Naive B cell (primary cell): ENCODE measurements at regions not wholly inside any gene's neighbourhood (a gene's known extent, or its start where the extent isn't known, plus 50 kb on each side); places are given as distances from the start of the nearest gene placed in this dataset.

ENCODE experiments used
- ATAC-seq, 2 donors: fragments of 150-1000 bp; cut with Tn5 transposase; 2 replicates each; pipeline ENCODE4 v1.10.0; 2021; ENCODE audit warnings: low read depth in 2 of 2, mild to moderate bottlenecking in 2 of 2, moderate library complexity in 2 of 2
- DNase-seq: peaks from one replicate; pipeline ENCODE4 v3.0.0; 2022
- H3K27ac Mint-ChIP-seq, 6 donors: one replicate each; pipeline ENCODE4 v1.8.0; 2020 to 2022; ENCODE audit warnings: mild to moderate bottlenecking in 6 of 6, mixed read lengths in 6 of 6, moderate library complexity in 5 of 6, inconsistent platforms in 2 of 6
- H3K27me3 Mint-ChIP-seq, 3 donors: one replicate each; pipeline ENCODE4 v1.8.0; 2021 to 2022; ENCODE audit warnings: mixed read lengths in 3 of 3, mild to moderate bottlenecking in 1 of 3
- H3K36me3 Mint-ChIP-seq, 2 donors: one replicate each; pipeline ENCODE4 v1.8.0; 2020 to 2022; ENCODE audit warnings: mixed read lengths in 2 of 2, inconsistent platforms in 1 of 2, mild to moderate bottlenecking in 1 of 2
- H3K4me1 Mint-ChIP-seq, 3 donors: one replicate each; pipeline ENCODE4 v1.8.0; 2020 to 2022; ENCODE audit warnings: mixed read lengths in 3 of 3, inconsistent platforms in 1 of 3, mild to moderate bottlenecking in 1 of 3, moderate library complexity in 1 of 3
- H3K4me3 Mint-ChIP-seq, 8 donors: one replicate each; pipeline ENCODE4 v1.8.0; 2020 to 2022; ENCODE audit warnings: mild to moderate bottlenecking in 8 of 8, mixed read lengths in 8 of 8, moderate library complexity in 8 of 8, inconsistent platforms in 2 of 8
- H3K9me3 Mint-ChIP-seq, 7 donors: one replicate each; pipeline ENCODE4 v1.8.0; 2020 to 2022; ENCODE audit warnings: mixed read lengths in 7 of 7, mild to moderate bottlenecking in 5 of 7, inconsistent platforms in 2 of 7, moderate library complexity in 1 of 7

- Mint-ChIP-seq H3K4me3 (no peak overlapping the region), H3K36me3 (no peaks in the 10 kb centered on the region), H3K4me1 (peaks cover 7 to 15% (median 8%) of the 10 kb centered on the region in 3 donors), H3K27ac (peak overlapping the region in 2 of 6 donors; percentile 13 to 22), H3K27me3 (peaks cover 0 to 4% (median 0%) of the 10 kb centered on the region in 3 donors), H3K9me3 (peaks cover 0 to 5% (median 1%) of the 10 kb centered on the region in 7 donors)
- ATAC-seq: no peak
- DNase-seq: no peak
Measured at GRCh38 chr10:98332623-98333269, 64.8 kb upstream of the LOXL4 start.

GRCh38 chr10:98331885-98332284, 63.9 kb upstream of the LOXL4 start:
- Mint-ChIP-seq H3K36me3 (no peaks in the 10 kb centered on the region), H3K27me3 (peaks cover 0 to 6% (median 6%) of the 10 kb centered on the region in 3 donors), H3K27ac (peak overlapping the region in 1 of 6 donors; percentile 24), H3K4me1 (peaks cover 7 to 11% (median 8%) of the 10 kb centered on the region in 3 donors), H3K9me3 (peaks cover 0 to 5% (median 1%) of the 10 kb centered on the region in 7 donors), H3K4me3 (no peak overlapping the region)
- no peak for DNase-seq
- no peak for ATAC-seq

GRCh38 chr10:98330987-98331386, 63.0 kb upstream of the LOXL4 start:
- peaks cover 0 to 12% (median 12%) of the 10 kb centered on the region in 3 donors for H3K27me3 Mint-ChIP-seq
- ATAC-seq: no peak

DNA sequence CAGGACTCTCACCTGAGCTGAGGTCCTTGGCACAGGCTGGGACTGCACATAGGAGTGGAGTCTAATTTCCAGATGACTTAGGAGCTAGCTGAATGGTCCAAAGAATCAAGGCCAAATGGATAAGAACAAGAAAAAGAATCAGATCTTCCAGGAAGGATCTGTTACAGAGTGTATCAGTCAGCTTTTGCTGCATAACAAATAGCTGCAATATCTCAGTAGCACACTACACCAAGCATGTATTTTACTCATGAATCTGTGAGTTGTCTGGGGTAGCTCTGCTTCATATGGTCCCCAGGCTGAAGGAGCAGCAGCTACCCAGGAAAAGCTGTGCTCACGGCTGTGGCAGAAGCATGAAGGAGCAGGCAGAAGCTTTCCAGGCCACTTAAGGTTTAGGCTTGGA, 60.6 kb upstream of the LOXL4 start:
- H3K27me3 Mint-ChIP-seq: peaks cover 0 to 12% (median 12%) of the 10 kb centered on the region in 3 donors
- H3K4me3 Mint-ChIP-seq: no peak overlapping the region
- H3K9me3 Mint-ChIP-seq: peaks cover 0 to 5% (median 1%) of the 10 kb centered on the region in 7 donors
- no peak for DNase-seq
- no peak overlapping the region for H3K27ac Mint-ChIP-seq
- ATAC-seq: no peak
- peaks cover 4 to 8% (median 6%) of the 10 kb centered on the region in 3 donors for H3K4me1 Mint-ChIP-seq
- H3K36me3 Mint-ChIP-seq: no peaks in the 10 kb centered on the region

More at GRCh38 chr10:98330987-98331386, 63.0 kb upstream of the LOXL4 start:
- Mint-ChIP-seq H3K36me3 (no peaks in the 10 kb centered on the region), H3K4me3 (no peak overlapping the region), H3K4me1 (peaks cover 7 to 13% (median 8%) of the 10 kb centered on the region in 3 donors), H3K9me3 (peaks cover 0 to 5% (median 1%) of the 10 kb centered on the region in 7 donors), H3K27ac (peak overlapping the region in 2 of 6 donors; percentile 11 to 60)
- no peak for DNase-seq

DNA sequence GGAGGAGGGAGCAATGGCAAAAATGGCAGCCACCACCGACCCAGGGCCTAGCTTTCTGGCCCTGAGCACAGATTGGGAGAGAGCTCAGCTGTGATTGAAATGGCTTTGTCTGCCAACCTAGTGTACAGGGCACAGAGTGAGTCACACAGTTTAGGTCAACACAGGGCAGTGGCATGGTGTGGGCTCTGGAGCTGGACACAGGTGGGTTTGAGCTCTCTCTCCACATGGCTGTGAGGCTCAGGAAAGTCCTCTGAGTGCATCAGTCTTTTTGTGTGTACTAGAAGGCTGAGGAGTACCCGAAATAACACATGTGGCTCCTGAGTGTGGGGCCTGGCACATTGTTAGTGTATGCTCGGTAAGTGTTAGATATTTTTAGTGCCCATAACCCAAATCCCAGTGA, 60.2 kb upstream of the LOXL4 start:
- no peak for DNase-seq
- Mint-ChIP-seq H3K27me3 (peaks cover 0 to 12% (median 12%) of the 10 kb centered on the region in 3 donors), H3K36me3 (no peaks in the 10 kb centered on the region), H3K27ac (no peak overlapping the region), H3K4me3 (no peak overlapping the region), H3K4me1 (peaks cover 4 to 6% (median 5%) of the 10 kb centered on the region in 3 donors), H3K9me3 (peaks cover 0 to 5% (median 1%) of the 10 kb centered on the region in 7 donors)
- ATAC-seq: no peak

DNA sequence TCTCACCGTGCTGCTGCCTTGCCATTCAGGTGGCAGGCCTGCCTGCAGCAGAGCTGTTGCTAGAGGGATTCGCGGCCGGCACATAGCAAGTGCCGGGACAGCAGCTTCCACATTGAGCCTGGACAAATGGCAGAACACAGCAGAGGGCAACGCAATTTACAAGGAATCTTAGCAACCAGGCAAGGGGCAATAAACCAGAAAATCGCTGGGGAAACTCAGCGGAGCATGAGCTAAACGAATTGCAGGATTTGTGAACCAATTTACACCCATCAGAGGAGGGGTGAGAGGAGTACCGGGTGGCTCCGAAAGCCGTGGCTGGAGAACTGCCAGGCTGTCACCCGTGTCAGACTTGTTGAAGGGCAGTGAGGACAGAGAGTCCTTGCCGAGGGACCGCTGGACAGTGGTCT, 58.6 kb upstream of the LOXL4 start:
- ATAC-seq: no peak
- Mint-ChIP-seq H3K36me3 (no peaks in the 10 kb centered on the region), H3K9me3 (peaks cover 0 to 5% (median 1%) of the 10 kb centered on the region in 7 donors), H3K4me3 (no peak overlapping the region), H3K27ac (peak overlapping the region in 2 of 6 donors; percentile 0 to 81), H3K4me1 (peaks cover 0 to 6% (median 4%) of the 10 kb centered on the region in 3 donors), H3K27me3 (peaks cover 0 to 12% (median 12%) of the 10 kb centered on the region in 3 donors)
- no peak for DNase-seq

GRCh38 chr10:98323221-98324164, 55.5 kb upstream of the LOXL4 start:
- peaks cover 0 to 3% (median under 1%) of the 10 kb centered on the region in 7 donors for H3K9me3 Mint-ChIP-seq
- H3K36me3 Mint-ChIP-seq: no peaks in the 10 kb centered on the region
- H3K4me3 Mint-ChIP-seq: no peak overlapping the region
- ATAC-seq (no peak), DNase-seq (no peak)
- H3K27ac Mint-ChIP-seq: peak overlapping the region in 1 of 6 donors; percentile 12
- peaks cover 4 to 12% (median 12%) of the 10 kb centered on the region in 3 donors for H3K27me3 Mint-ChIP-seq
- H3K4me1 Mint-ChIP-seq: peaks cover 0 to 10% (median 4%) of the 10 kb centered on the region in 3 donors

DNA sequence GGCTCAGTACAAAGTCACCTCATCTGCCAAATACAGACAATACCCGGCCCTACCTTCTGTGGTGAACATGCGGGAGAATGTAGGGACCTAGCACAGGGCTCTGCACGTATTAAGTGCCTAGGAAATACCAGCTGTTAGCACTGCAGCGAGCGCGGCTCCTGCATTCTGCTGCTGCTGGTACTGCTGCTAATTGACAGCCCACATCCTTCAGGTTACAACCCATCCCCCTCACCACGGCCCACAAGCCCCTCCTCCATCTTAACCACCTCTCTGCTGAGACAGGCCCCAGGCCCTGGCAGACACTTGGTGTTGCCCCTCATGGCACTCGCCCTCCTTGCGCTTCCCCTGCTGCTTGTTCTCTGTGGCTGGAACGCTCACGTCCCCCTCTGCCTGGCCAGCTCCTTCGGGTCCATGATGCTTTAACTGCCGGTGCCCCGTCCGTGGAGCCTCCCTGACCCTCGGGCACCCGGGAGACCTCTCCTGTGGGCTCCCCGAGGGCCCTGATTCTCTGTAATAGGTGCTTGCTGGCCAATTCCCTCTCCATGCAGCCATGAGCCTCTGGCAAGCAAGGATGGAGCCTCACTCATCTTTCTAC, 53.3 kb upstream of the LOXL4 start:
- no peak for DNase-seq
- H3K27me3 Mint-ChIP-seq: peaks cover under 1 to 4% (median under 1%) of the 10 kb centered on the region in 3 donors
- no peaks in the 10 kb centered on the region for H3K36me3 Mint-ChIP-seq
- H3K4me1 Mint-ChIP-seq: peaks cover 8 to 13% (median 13%) of the 10 kb centered on the region in 3 donors
- ATAC-seq: no peak
- no peak overlapping the region for H3K4me3 Mint-ChIP-seq
- peak overlapping the region in 2 of 6 donors; percentile 43 to 44 for H3K27ac Mint-ChIP-seq
- H3K9me3 Mint-ChIP-seq: peaks cover 0 to 2% (median 0%) of the 10 kb centered on the region in 7 donors

DNA sequence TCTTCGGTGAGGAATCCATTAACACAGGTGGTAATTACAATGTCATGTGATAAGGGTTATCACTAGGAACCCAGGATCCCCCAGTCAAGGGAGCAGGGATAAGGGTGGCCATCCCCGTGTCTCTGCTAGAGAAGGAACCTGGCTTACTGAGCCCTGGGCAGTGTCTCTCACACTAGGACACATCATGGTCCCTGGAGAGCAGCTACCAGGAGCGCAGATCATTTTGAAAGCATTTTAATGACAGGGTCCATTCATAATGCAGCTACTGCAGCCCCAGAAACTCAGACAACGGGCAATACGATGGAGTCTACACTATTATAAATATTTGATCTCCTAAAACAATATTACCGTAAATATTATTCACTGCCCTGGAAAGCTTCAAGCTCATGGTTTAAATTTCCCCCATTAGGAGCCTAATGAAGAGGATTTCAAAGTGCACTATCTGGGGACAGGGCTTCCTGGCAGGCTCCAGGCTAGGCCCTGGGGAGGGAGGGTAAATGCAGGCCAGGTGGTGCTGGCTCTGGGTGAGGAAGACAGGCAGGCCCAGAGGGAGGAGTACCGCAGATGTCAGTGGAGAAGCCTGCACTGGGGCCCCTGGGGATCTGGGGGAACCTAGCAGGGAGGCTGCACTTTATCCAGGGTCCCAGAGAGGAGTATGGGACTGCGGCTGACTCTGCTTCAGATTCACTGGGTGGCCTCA, 52.6 kb upstream of the LOXL4 start:
- H3K27ac Mint-ChIP-seq: peak overlapping the region in 2 of 6 donors; percentile 24 to 44
- no peak overlapping the region for H3K4me3 Mint-ChIP-seq
- no peaks in the 10 kb centered on the region for H3K36me3 Mint-ChIP-seq
- H3K27me3 Mint-ChIP-seq: peaks cover 0 to 4% (median 4%) of the 10 kb centered on the region in 3 donors
- ATAC-seq (no peak), DNase-seq (no peak)
- H3K9me3 Mint-ChIP-seq: peaks cover 0 to 2% (median 0%) of the 10 kb centered on the region in 7 donors
- H3K4me1 Mint-ChIP-seq: peaks cover 9 to 17% (median 17%) of the 10 kb centered on the region in 3 donors

DNA sequence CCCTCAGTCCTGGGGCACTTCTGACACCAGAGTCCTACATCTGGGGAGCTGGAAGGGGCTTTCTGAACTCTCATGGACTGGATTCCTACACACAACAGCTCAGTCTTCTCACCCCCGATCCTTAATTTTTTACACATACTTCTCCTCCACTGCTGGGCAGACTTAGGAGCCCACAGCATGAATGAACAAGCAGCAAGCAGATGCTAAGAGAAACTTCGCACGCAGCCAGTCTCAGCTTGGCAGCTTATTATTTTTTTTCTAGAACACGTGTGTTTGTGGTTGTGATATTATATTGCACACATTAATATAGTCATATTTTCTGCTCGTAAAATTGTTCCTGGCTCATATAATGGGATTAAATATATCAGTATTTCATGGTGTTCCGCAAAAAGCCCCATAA, 50.9 kb upstream of the LOXL4 start:
- no peak for ATAC-seq
- peaks cover 9 to 17% (median 14%) of the 10 kb centered on the region in 3 donors for H3K4me1 Mint-ChIP-seq

More for the DNA sequence above, 50.9 kb upstream of the LOXL4 start:
- H3K4me3 Mint-ChIP-seq: no peak overlapping the region
- peaks cover 0 to 13% (median 12%) of the 10 kb centered on the region in 3 donors for H3K27me3 Mint-ChIP-seq
- DNase-seq: no peak
- H3K9me3 Mint-ChIP-seq: no peaks in the 10 kb centered on the region
- H3K27ac Mint-ChIP-seq: no peak overlapping the region
- H3K36me3 Mint-ChIP-seq: no peaks in the 10 kb centered on the region
